ENCODE measurements at regions not wholly inside any gene's neighbourhood (a gene's known extent, or its start where the extent isn't known, plus 50 kb on each side); places are given as distances from the start of the nearest gene placed in this dataset.
A peak's percentile ranks its signal among the peaks of the same experiment; 100 is the strongest.

DNA sequence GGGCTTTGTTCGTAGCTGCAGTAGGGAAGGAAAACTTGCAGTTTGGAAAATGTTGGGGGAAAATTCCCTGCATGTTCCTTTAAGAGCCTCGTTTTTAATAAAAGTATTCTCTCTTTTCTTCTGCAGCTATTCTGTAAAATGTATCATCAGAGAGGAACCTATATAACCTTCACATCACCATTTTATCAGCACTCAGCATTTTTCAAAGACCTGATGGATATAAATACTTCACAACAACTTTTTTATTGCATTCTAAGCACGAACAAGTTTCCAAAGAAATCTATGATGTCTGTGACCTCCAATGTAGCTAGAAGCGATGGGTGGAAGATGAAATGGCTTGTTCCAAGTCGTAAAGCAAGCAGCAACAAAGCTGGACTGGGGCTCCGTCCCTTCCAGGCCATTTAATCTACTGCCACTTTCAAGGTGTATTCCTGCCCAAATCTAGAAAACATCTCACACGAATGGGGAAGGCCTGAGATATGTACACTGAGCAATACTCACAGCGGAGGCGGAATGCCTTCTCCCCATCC is 84.0 kb downstream of the NSUN2 start:
- DNase-seq (ENCODE audit: low spot score): no peak

DNA sequence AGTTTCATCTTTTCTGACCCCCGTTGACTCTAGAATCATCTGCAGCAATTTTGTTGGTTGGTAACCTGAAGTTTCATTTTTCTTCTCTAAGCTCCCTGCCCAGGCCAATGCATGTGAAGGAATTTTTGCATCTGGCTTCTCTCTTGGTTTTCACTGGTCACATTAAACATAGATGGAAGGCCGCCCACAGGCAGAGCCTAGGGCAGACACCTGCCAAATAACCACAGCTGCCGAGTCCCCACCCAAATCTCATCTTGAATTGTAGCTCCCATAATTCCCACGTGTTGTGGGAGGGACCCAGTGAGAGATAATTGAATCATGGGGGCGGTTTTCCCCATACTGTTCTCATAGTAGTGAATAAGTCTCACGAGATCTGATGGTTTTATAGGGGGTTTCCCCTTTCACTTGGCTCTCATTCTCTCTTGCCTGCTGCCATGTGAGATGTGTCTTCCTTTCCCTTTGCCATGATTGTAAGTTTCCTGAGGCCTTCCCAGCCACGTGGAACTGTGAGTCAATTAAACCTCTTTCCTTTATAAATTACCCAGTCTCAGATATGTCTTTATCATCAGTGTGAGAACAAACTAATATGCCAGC is 84.8 kb downstream of the NSUN2 start:
- peak; percentile 24 for DNase-seq (ENCODE audit: low spot score)

DNA sequence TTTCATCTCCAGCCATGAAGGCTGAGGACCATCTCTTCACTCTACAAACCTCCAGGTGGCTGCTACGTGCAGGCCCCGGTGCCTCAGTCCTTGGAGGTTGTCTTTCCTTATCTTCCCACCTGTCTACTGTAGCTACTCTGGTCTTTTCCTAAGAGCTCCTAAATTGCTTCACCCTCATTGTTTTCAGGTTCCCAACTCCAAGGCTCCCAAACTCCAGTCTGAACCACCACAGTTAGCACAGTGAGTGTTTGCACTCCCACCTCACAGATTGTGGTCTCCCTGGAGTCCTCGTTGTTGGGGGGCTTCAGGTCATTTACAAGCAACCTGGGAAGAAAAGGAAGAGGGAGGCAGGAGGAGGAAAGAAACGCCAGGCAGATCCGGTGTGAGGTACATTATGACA is 85.3 kb downstream of the NSUN2 start:
- DNase-seq (ENCODE audit: low spot score): no peak

DNA sequence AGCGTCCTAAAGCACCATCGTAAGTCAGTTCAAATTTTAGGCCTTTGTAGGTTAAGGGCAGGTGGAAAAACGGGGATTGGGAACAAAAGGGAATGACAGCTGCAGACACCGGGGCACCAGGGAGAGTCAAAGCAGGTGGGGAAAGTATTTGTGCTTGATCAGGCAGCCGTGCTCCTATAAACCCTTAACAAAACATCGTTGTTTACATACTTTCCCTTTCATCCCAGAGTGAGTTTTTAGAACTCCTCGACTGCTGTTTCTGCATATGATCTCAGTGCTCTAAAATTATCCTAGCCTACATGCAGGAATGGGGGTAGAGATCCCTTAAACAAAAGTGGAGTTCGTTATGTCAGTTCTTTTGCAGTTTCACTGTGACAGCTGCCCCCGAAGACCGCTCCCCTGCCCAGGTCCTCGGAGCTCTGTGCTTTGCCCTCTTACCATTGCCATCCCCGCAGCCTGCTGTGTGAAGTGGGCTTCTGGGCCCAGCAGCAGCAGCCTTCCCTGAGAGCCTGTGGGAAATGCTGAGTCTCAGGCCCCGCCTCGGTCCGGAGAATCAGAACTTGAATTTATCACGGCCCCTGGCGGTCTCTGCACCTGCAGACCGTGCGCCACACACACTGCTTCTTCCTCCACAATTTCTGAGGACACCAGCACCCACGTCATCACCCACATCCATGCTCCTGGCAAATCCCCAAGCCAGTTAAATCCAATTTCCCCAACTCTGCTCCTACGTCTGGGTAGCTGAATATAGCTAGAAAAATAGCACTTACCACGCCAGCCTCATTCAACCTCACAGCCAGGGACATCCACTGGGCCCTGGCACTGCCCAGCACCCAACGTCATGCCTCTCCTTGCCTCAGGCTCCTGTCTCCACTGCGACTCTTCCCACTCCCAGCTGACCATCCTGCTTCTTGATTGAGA is 86.8 kb downstream of the NSUN2 start:
- no peak for DNase-seq (ENCODE audit: low spot score)

DNA sequence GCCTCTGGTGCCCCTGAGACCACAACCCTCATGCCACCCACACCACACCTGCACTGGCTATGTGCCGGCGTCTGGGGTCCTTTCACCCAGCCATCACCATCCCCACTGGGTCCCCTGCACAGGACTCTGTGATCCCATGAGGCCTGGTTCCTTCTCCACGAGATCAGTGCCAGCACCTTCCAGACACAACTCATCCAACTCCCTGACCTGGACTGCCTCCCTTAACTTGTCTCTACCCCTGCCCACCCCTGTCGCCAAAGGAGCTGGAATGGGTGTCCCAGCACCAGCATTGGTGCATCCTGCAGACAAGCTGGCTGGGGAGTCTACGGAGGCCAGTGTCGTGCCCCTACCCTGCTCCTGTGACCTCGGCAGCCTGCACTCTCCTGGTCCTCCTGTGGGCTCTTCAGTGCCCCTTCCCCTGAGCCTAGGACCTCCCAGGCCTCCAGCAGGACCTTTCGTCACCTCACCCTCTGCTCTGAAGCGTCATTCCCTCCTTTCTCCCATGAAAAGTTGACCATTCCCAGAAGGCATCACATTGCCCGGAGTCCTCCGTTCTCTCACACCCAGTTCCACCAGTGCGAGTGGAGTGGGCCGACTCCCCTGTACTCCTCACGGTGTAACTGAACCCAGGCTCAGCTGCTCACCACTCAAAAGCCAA is 87.7 kb downstream of the NSUN2 start:
- DNase-seq (ENCODE audit: low spot score): no peak

DNA sequence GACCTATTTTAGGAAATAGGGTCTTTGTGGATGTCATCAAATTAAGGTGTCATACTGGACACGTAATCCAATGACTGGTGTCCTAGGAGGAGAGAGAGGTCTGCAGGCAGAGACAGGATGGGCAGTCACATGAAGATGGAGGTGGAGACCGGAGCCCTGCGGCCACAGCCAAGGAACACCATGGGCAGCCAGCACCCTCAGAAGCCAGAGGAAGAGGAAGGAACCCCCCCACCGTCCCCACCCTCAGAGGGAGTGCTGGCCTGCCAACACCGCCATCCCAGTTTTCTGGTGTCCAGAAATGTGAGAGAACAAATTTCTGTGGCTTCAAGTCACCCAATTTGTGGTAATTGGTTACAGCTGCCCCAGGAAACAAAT is 88.3 kb downstream of the NSUN2 start:
- DNase-seq (ENCODE audit: low spot score): no peak

Data from NAMALWA (cell line).